Islet of Langerhans (tissue), 1 donor: ENCODE measurements at regions not wholly inside any gene's neighbourhood (a gene's known extent, or its start where the extent isn't known, plus 50 kb on each side); places are given as distances from the start of the nearest gene placed in this dataset.
A peak's percentile ranks its signal among the peaks of the same experiment; 100 is the strongest.

Source experiments
- FAIRE-seq: peaks from one replicate; lab custom pipeline; 2011; peaks lifted over from hg19 to GRCh38; lab: Jason Lieb, UNC

GRCh38 chr1:188432427-188432826 is 1603.7 kb downstream of the PLA2G4A start:
- FAIRE-seq, result no peak

GRCh38 chr1:188433425-188433824 is 1604.7 kb downstream of the PLA2G4A start:
- FAIRE-seq, result no peak

GRCh38 chr1:188444526-188444925 is 1615.8 kb downstream of the PLA2G4A start:
- no peak for FAIRE-seq

GRCh38 chr1:188462837-188463236 is 1634.1 kb downstream of the PLA2G4A start:
- no peak for FAIRE-seq

GRCh38 chr1:188463919-188464318 is 1635.2 kb downstream of the PLA2G4A start:
- no peak for FAIRE-seq

- FAIRE-seq, result no peak
These were observed 1637.8 kb downstream of the PLA2G4A start for GRCh38 chr1:188466539-188466938.

- no peak for FAIRE-seq
These were observed 1647.9 kb downstream of the PLA2G4A start for GRCh38 chr1:188476606-188477005.

- no peak for FAIRE-seq
These were observed 1660.8 kb downstream of the PLA2G4A start for GRCh38 chr1:188489336-188490112.

GRCh38 chr1:188496506-188496905 is 1667.8 kb downstream of the PLA2G4A start:
- no peak for FAIRE-seq

- FAIRE-seq, result peak; percentile 49
These were observed 1668.3 kb downstream of the PLA2G4A start for GRCh38 chr1:188497020-188497419.

GRCh38 chr1:188499690-188500089 is 1670.9 kb downstream of the PLA2G4A start:
- FAIRE-seq, result no peak

GRCh38 chr1:188514917-188515316 is 1686.2 kb downstream of the PLA2G4A start:
- no peak for FAIRE-seq

GRCh38 chr1:188517139-188517538 is 1688.4 kb downstream of the PLA2G4A start:
- no peak for FAIRE-seq

GRCh38 chr1:188551176-188551575 is 1722.4 kb downstream of the PLA2G4A start:
- FAIRE-seq, result no peak

GRCh38 chr1:188557053-188557452 is 1728.3 kb downstream of the PLA2G4A start:
- no peak for FAIRE-seq

GRCh38 chr1:188582911-188583532 is 1754.3 kb downstream of the PLA2G4A start:
- no peak for FAIRE-seq

GRCh38 chr1:188584119-188584518 is 1755.4 kb downstream of the PLA2G4A start:
- FAIRE-seq, result no peak

- FAIRE-seq, result no peak
These were observed 1761.9 kb downstream of the PLA2G4A start for GRCh38 chr1:188590641-188591040.

GRCh38 chr1:188594542-188595235 is 1765.9 kb downstream of the PLA2G4A start:
- no peak for FAIRE-seq

- FAIRE-seq, result no peak
These were observed 1770.6 kb downstream of the PLA2G4A start for GRCh38 chr1:188599313-188599712.

- no peak for FAIRE-seq
These were observed 1782.7 kb downstream of the PLA2G4A start for GRCh38 chr1:188611432-188611831.

GRCh38 chr1:188615321-188615720 is 1786.6 kb downstream of the PLA2G4A start:
- no peak for FAIRE-seq

GRCh38 chr1:188620236-188620635 is 1791.5 kb downstream of the PLA2G4A start:
- FAIRE-seq, result no peak
